Stimulated activated naive CD4-positive, alpha-beta T cell (primary cell): ENCODE measurements at regions not wholly inside any gene's neighbourhood (a gene's known extent, or its start where the extent isn't known, plus 50 kb on each side); places are given as distances from the start of the nearest gene placed in this dataset.

Experiments used
- DNase-seq, 6 experiments: peaks; one replicate each; lab custom pipeline; 2025; lab: John Stamatoyannopoulos, UW

GRCh38 chr7:98040626-98041360 is 50.8 kb upstream of the OCM2 start:
- no peak for DNase-seq

- no peak for DNase-seq
These were observed 56.8 kb upstream of the OCM2 start for GRCh38 chr7:98046816-98047215.

GRCh38 chr7:98049034-98049433 is 57.6 kb upstream of the LMTK2 start:
- DNase-seq: no peak

GRCh38 chr7:98051118-98051744 is 55.4 kb upstream of the LMTK2 start:
- DNase-seq: peak in 5 of 6 experiments; percentile 5 to 45 (median 14)

GRCh38 chr7:98054585-98054984 is 52.1 kb upstream of the LMTK2 start:
- no peak for DNase-seq

GRCh38 chr7:98056580-98056979 is 50.1 kb upstream of the LMTK2 start:
- DNase-seq: no peak
